Neural progenitor cell (in vitro differentiated cells): ENCODE measurements at regions not wholly inside any gene's neighbourhood (a gene's known extent, or its start where the extent isn't known, plus 50 kb on each side); places are given as distances from the start of the nearest gene placed in this dataset.
"Not testable (repeated sequence)": the region's sequence is repeated elsewhere in the genome, so short reads cannot be mapped to it uniquely, and the experiment has no call there.

Experiments
- EZH2phosphoT487 ChIP-seq: fragments of 200-600 bp; sonication (generic); IDR thresholded peaks from 2 replicates; pipeline ENCODE4 v1.6.1; 2017; ENCODE audit warnings: antibody characterized with exemption
- TF ChIP-seq, protein P1 (sequence below): fragments of 200-600 bp; sonication (generic); IDR thresholded peaks from 2 replicates; pipeline ENCODE4 v1.5.1; 2017; ENCODE audit warnings: antibody characterized with exemption, mild to moderate bottlenecking

DNA sequence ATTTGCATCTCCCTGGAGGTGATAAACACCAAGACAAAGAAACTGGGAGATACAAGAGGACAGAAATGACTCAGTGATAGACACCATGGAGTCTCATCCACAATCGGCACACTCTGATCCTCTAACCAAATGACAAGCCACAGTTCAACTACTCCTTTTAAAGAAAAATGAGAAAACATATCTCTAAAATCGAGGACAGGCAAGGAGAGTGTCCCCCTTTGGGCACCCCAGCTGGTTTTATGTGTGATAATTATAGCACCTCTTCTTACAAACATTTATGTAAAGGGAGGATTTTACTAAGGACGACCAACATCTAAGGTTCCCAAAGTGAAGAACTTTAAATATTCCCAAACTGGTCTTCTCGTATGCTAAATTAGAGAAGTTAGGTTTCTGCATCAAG, 161.5 kb upstream of the TPTE start:
- TF ChIP-seq, protein P1, sequence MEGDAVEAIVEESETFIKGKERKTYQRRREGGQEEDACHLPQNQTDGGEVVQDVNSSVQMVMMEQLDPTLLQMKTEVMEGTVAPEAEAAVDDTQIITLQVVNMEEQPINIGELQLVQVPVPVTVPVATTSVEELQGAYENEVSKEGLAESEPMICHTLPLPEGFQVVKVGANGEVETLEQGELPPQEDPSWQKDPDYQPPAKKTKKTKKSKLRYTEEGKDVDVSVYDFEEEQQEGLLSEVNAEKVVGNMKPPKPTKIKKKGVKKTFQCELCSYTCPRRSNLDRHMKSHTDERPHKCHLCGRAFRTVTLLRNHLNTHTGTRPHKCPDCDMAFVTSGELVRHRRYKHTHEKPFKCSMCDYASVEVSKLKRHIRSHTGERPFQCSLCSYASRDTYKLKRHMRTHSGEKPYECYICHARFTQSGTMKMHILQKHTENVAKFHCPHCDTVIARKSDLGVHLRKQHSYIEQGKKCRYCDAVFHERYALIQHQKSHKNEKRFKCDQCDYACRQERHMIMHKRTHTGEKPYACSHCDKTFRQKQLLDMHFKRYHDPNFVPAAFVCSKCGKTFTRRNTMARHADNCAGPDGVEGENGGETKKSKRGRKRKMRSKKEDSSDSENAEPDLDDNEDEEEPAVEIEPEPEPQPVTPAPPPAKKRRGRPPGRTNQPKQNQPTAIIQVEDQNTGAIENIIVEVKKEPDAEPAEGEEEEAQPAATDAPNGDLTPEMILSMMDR, result not testable (repeated sequence)
- not testable (repeated sequence) for TF ChIP-seq EZH2phosphoT487
